ENCODE measurements at regions not wholly inside any gene's neighbourhood (a gene's known extent, or its start where the extent isn't known, plus 50 kb on each side); places are given as distances from the start of the nearest gene placed in this dataset.
"Not testable (repeated sequence)": the region's sequence is repeated elsewhere in the genome, so short reads cannot be mapped to it uniquely, and the experiment has no call there.

GRCh38 chr5:138692370-138692769 is 60.9 kb upstream of the CTNNA1 start:
- Histone ChIP-seq H3K27ac (replicated peaks in 1 of 4) (no peak overlapping the region), H3K4me1 (peaks cover 0 to under 1% (median 0%) of the 10 kb centered on the region in 4 donors), H3K9me3 (no peaks in the 10 kb centered on the region), H3K27me3 (no peaks in the 10 kb centered on the region), H3K36me3 (no peaks in the 10 kb centered on the region), H3K4me3 (no peak overlapping the region)
- no peak for TF ChIP-seq POLR2A (IDR thresholded peaks at IDR 0.05; ENCODE audit: low read depth)
- no peak for TF ChIP-seq POLR2AphosphoS5 (IDR thresholded peaks at IDR 0.05)
- no peak for TF ChIP-seq CTCF (IDR thresholded peaks at IDR 0.05)
- no peak for TF ChIP-seq EP300 (IDR thresholded peaks at IDR 0.05)
- no peak for DNase-seq (ENCODE audit: extremely low spot score)
- intact Hi-C loops (cut with DNase I) = no loop called here

GRCh38 chr5:138686668-138687067 is 66.6 kb upstream of the CTNNA1 start:
- intact Hi-C loops (cut with DNase I) = no loop called here
- Histone ChIP-seq H3K4me1 (no peaks in the 10 kb centered on the region), H3K27ac (replicated peaks in 1 of 4) (no peak overlapping the region), H3K9me3 (peaks cover 0 to 10% (median 2%) of the 10 kb centered on the region in 4 donors), H3K27me3 (no peaks in the 10 kb centered on the region), H3K36me3 (no peaks in the 10 kb centered on the region), H3K4me3 (no peak overlapping the region)
- no peak for DNase-seq (ENCODE audit: extremely low spot score)
- whole genome bisulfite sequencing = 69% methylated on average over 4 of the region's 4 CpGs
- TF ChIP-seq POLR2A (IDR thresholded peaks at IDR 0.05; ENCODE audit: low read depth) (no peak), POLR2AphosphoS5 (IDR thresholded peaks at IDR 0.05) (no peak), CTCF (IDR thresholded peaks at IDR 0.05) (no peak), EP300 (IDR thresholded peaks at IDR 0.05) (no peak)

GRCh38 chr5:138685193-138685745 is 68.0 kb upstream of the CTNNA1 start:
- DNase-seq (ENCODE audit: extremely low spot score) = no peak
- Histone ChIP-seq H3K4me3 (no peak overlapping the region), H3K4me1 (no peaks in the 10 kb centered on the region), H3K27ac (replicated peaks in 1 of 4) (no peak overlapping the region), H3K27me3 (no peaks in the 10 kb centered on the region), H3K9me3 (peaks cover 0 to 10% (median 2%) of the 10 kb centered on the region in 4 donors), H3K36me3 (no peaks in the 10 kb centered on the region)
- WGBS = 74% methylated on average over 2 of the region's 2 CpGs
- no peak for TF ChIP-seq POLR2A (IDR thresholded peaks at IDR 0.05; ENCODE audit: low read depth)
- TF ChIP-seq CTCF (IDR thresholded peaks at IDR 0.05) = no peak
- no peak for TF ChIP-seq POLR2AphosphoS5 (IDR thresholded peaks at IDR 0.05)
- no peak for TF ChIP-seq EP300 (IDR thresholded peaks at IDR 0.05)
- intact Hi-C loops (cut with DNase I) = no loop called here

- H3K4me3 ChIP-seq; H3K27ac ChIP-seq (replicated peaks in 1 of 4); intact Hi-C loops (cut with DNase I); H3K36me3 ChIP-seq; H3K4me1 ChIP-seq; DNase-seq (ENCODE audit: extremely low spot score); H3K27me3 ChIP-seq: not testable (repeated sequence)
- peaks cover 0 to 10% (median 2%) of the 10 kb centered on the region in 4 donors for H3K9me3 ChIP-seq
- 73% methylated on average over 3 of the region's 4 CpGs for WGBS
Measured at GRCh38 chr5:138682462-138682861, 70.8 kb upstream of the CTNNA1 start.

- H3K9me3 ChIP-seq; H3K27me3 ChIP-seq; H3K4me1 ChIP-seq; DNase-seq (ENCODE audit: extremely low spot score); H3K4me3 ChIP-seq; H3K36me3 ChIP-seq; intact Hi-C loops (cut with DNase I); H3K27ac ChIP-seq (replicated peaks in 1 of 4): not testable (repeated sequence)
- WGBS = 98% methylated on average over 3 of the region's 3 CpGs
Measured at GRCh38 chr5:138678826-138679225, 74.4 kb upstream of the CTNNA1 start.

- WGBS = 54% methylated on average over 3 of the region's 3 CpGs
- no peak for DNase-seq (ENCODE audit: extremely low spot score)
- Histone ChIP-seq H3K9me3 (peaks cover 0 to 7% (median 2%) of the 10 kb centered on the region in 4 donors), H3K27me3 (no peaks in the 10 kb centered on the region), H3K36me3 (no peaks in the 10 kb centered on the region), H3K27ac (replicated peaks in 1 of 4) (no peak overlapping the region), H3K4me3 (no peak overlapping the region), H3K4me1 (no peaks in the 10 kb centered on the region)
- TF ChIP-seq CTCF (IDR thresholded peaks at IDR 0.05) = no peak
- TF ChIP-seq POLR2A (IDR thresholded peaks at IDR 0.05; ENCODE audit: low read depth) = no peak
- TF ChIP-seq EP300 (IDR thresholded peaks at IDR 0.05) = no peak
- TF ChIP-seq POLR2AphosphoS5 (IDR thresholded peaks at IDR 0.05) = no peak
- intact Hi-C loops (cut with DNase I) = no loop called here
Measured at GRCh38 chr5:138677782-138678181, 75.4 kb upstream of the CTNNA1 start.
